HG03103 (cell line): ENCODE measurements at regions not wholly inside any gene's neighbourhood (a gene's known extent, or its start where the extent isn't known, plus 50 kb on each side); places are given as distances from the start of the nearest gene placed in this dataset.

Experiments
- ATAC-seq: cut with Tn5 transposase; IDR thresholded peaks from one replicate; pipeline ENCODE4 v1.9.1; 2021; ENCODE audit warnings: low read depth; ENCODE audit not compliant: unreplicated experiment

DNA sequence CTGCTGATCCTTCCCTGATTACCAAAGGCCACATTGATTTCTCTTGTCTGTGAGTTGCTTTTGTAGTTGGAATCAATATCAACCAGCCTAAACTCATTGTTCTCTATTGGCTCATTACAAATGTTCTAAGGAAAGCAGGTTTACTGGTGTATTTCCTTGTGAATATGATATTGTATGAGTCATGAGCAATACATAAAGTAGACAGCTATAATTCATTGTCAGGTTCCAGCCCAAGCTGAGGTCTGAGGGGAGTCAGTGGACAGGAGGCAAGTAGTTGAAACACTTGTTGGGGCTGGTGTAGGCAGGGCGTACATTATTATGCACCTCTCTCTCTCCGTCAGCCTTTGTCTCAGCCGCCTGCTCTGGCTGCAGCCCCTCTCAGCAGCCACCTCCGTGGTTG is 451.7 kb downstream of the IPMK start:
- no peak for ATAC-seq

DNA sequence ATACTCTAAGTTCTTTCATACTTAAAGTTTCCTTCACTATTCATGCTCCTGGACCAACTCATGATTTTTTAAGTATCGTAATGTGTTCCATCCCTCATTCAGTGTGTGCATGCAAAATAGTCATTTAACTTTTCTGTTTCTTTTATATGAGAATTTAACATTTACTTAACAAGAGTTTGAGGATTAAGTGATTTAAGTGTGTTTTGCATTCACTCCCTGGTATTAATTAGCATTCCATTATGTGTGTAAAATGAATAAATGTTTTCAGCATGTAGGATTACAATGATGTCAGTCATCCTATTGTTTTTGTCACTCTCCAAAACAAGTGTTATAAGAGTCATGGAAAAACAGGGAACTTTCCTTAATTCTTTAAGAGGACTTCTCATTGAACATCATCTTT is 457.7 kb downstream of the IPMK start:
- no peak for ATAC-seq

DNA sequence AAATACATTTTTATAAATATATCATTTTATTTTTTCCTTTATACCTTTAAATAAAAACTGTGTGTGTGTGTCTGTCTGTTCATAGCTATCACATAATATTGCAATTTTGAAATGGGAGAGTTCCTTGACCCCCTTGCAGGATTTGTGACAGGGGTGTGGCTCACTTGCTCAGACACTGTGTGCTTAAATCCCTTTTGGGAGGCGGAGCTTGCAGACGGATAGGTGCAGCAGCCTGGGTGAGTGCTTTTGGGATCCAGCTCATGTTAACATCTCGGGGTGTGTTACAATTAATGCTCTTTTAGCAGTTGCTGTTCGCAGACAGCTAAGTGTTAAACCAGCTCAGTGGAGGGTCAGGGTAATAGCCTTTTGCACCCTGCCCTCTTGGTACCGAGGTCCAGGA is 459.8 kb downstream of the IPMK start:
- ATAC-seq, result no peak

DNA sequence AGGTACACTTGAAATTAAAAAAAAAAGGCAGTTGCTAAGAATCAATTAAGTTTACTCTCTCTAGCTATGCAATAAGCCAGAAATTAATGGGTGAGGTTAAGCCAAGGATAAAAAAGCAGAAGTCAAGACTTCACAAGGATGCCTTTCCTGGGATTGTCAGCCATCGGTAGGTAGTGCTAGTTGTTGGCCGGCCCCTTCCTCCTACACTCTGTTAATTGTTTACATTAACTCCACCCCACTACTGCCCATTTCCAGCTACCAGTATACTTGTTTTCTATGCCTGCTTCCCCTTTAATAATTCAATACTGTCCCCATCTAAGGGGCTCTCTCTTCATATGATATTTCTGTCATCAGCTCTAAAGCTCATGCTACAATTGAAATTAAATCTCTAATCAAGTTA is 461.0 kb downstream of the IPMK start:
- no peak for ATAC-seq

DNA sequence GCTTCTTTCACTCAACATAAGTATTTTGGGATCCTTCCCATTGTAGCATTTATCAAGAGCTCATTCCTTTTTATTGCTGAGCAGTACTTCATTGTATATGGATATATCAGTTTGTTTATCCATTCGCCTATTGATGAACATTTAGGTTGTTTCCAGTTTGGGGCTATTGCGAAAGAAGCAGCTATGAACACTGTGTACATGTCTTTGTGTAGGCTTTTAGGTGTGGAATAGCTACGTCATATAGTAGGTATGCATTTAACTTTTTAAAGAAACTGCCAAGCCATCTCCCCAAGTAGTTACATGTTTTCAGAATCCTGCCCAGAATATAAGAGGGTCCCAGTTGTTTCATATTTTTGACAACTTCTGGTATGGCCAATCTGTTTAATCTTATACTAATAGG is 468.1 kb downstream of the IPMK start:
- no peak for ATAC-seq

DNA sequence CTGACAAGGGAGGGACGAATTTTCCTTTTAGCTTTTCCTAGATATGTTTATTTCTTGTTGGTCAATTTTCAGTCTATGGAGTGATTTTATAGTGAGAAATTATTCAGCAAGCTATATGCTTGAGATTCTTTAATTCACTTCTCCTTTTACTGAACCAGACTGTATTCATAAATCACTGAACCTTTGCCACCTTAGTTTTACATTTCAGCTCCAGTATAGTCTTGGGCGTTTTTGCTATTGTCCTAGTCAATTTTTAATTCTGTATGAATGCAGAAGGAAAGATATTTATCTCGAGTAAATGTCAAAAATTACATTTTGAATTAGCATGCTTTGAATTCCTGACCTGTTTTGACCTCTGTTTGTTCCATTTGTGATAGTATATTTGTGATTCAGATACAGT is 468.9 kb downstream of the IPMK start:
- ATAC-seq, result no peak

DNA sequence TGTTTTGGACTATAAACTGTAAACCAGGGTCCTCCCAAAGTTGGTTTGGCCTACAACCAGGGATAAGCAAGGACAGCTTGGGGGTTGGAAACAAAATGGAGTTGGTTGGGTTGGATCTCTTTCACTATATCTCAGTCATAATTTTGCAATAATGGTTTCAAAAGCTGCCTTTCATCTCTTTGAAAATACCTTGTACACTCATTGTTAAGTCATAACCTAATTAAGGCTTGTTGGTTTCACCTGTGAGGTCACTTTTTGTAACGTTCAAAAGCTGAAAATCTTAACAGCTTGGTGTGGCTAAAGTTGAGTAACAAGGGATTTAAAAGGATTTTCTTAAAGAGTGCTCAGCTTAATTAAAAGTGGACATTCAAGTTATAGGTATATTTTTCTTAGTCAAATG is 476.1 kb downstream of the IPMK start:
- ATAC-seq, result no peak

DNA sequence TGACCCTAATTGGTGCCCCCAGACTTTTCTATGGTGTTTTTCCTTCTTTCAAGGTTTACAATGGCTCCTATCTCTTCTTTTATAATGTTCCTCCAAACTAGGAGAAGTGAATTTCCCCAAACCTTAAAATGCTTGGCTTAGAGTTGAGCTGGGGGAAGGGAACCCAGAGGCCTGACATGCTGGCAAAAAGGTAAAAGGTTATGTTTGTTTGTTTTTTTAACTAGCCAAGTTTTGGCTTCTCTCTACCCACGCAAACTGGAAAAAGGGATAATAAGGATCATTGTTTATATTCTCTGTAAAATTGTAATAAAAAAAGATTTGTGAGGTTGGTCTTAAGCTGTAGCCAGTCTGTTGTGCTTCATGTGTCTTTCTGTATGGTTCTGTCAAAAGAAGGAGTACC is 477.0 kb downstream of the IPMK start:
- ATAC-seq, result no peak

DNA sequence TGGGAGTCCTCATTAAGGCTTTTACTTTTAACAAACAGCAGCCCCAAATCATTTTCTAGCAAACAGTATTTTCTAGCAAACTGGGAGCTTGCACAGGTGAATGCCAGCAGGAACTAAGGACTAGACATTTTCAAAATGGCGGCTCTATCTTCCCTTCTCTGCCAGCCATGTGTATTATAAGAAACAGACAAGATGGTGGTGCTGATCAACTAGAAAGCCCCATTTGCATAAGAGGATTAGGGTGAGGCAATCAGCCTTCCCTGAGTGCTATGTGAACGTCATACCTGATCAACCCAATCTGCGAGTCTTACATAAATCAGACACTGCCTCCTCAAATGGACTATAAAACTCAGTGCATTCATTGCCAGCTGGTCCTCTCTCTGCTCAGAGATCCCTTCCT is 479.6 kb downstream of the IPMK start:
- no peak for ATAC-seq

DNA sequence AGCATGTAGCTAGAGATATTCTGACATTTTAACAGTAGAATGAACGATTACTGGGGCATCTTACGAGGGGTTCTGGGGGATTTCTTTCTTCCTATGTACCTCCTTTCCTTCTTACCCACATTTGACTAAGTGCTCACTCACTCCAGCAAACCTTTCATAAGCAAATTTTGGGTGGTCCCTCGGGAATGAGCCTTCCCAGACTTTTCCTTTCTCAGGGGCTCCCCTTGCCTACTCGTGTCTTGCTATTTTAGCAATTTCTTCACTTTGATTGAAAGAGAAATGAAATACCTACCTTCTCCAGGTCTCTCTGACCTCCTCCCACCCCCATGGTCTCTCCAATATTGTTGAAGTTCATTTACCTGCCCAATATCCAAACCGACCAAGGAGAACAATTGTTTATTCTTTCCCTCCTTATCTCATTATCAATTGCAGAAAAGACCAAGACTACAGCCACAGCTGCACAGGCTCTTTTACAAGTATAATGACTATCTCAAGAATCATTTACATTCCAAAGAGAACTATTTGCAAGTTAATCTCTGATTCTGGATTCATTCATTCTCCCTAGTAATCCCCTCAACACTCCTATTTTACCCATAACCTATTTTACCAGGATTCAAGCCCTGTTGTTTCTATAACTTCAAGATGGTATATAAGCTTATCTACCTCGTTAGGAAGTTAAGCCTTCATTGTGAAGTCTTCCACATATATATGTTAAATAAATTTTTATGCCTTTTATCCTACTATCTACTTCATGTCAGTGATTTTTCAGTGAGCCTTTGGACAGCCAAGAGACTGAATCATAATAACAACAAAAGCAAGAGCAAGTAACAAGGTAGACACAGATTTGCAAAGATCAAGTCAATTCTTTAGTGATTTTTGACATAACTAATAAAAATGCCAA is 480.6 kb downstream of the IPMK start:
- ATAC-seq, result no peak

DNA sequence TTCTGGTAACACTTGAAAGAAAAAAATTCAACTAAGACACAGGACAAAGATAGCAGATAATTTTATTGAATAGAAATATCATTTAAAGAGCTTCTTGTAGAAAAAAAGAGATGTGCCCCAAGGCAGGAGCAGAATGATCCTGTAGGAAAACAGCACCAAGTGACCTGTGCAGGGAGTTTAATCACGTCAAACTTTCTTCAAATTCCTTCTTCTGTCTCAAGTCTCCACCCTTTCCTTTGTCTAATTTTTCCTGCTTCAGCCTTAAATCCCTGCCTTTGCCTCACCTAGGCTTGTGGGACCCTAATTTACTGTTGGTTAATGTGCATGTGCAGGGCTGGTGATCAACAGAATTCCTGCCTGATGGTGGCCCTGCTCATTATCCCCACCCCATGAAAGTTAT is 481.4 kb downstream of the IPMK start:
- ATAC-seq, result no peak

DNA sequence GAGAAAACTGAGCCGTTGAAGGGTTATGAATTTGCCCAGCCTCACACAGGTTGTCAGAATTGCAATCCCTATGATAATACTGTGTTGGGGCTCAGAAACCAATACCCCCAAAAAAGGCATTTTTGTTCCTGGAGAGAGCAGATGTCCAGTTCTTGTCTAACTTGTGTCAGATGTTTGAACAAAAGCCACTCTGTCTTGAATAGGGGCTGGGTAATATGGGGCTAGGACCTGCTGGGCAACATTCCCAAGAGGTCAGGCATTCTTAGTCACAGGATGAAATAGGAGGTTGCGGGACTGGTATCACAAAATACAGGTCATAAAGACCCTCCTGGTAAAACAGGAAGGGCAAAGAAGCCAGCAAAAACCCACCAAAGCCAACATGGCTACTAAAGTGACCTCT is 482.1 kb downstream of the IPMK start:
- no peak for ATAC-seq

DNA sequence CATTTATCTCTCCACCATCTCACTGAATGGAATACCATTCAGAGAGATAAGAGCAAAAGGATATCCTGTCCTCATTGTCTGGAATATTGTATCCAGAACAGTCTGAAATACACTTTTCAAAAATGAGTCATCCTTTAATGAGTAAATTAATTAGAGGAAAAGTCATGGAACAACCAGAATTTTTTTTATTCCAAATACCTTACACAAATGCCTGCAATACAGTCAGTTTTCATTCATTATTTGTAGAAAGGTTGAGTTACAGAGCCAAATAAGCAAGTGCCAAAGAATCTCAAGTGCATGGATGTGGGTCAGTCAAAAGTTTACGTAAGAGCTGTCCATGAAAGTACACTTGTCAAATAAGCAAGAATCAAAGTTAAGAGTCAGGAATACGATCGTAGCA is 482.6 kb downstream of the IPMK start:
- ATAC-seq, result no peak

DNA sequence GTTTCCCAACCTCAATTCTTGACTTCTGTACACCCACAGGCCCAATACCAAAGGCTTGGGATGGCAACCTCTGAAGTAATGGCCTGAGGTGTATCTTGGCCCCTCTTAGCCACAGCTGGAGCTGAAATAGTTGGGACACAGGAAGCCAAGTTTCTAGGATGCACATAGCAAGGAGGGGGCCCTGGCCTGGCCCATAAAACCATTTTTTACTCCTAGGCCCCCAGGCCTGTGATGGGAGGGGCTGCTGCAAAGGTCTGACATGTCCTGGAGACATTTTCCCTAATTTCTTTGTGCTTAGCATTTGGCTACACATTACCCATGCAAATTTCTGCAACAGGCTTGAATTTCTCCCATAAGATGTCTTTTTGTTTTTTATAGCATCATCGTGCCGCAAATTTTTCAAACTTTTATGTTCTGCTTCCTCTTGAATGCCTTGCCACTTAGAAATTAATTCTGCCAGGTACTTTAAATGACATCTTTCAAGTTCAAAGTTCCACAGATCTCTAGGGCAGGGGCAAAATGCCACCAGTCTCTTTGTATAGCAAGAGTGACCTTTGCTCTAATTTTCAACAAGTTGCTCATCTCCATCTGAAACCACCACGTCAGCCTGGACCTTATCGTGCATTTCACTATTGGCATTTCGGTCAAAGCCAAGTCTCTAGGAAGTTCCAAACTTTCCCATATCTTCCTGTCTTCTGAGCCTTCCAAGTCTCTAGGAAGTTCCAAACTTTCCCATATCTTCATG is 490.8 kb downstream of the IPMK start:
- no peak for ATAC-seq

DNA sequence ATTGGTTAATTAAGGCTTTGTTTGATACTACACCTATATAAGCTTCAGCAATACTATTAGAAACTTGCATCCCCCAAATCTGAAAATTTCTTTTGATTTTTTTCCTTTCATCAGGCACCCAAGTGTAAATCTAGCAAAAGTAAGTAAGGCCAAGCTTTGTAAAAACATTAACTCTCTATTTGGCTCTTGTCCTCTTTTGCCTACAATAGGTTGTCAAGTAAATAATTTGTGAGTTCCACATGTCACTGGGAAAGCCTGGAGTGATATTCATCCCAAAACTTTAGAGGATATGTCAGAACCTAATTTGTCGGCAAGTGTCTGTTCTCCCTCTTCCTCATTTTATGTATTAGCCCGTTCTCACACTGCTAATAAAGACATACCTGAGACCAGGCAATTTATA is 492.4 kb downstream of the IPMK start:
- ATAC-seq, result no peak

DNA sequence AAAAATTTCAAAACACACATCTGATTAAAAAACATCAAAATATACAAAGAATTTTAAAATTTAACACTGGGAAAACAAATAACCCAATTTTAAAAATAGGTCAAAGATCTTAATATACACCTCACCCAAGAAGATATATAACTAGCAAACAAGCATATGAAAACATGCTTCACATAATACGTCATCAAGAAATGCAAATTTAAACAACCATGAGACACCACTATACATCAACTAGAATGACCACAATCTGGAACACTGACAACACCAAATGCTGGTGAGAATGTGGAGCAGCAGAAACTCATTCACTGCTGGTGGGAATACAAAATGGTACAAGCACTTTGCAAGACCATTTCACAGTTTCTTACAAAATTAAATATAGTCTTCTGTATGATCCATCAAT is 498.4 kb downstream of the IPMK start:
- no peak for ATAC-seq

DNA sequence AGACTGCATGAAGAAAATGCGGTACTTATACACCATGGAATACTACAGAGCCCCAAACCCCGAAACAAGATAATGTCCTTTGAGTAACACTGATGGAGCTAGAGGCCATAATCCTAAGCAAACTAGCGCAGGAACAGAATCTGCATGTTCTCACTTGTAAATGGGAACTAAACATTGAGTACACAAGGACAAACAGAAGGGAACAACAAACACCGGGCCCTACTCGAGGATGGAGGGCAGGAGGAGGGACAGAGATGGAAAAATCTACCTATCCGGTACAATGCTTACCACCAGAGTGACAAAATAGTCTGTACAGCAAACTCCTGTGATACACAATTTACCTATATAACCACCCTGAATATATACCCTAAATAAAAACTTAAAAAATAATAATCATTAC is 507.9 kb downstream of the IPMK start:
- no peak for ATAC-seq

DNA sequence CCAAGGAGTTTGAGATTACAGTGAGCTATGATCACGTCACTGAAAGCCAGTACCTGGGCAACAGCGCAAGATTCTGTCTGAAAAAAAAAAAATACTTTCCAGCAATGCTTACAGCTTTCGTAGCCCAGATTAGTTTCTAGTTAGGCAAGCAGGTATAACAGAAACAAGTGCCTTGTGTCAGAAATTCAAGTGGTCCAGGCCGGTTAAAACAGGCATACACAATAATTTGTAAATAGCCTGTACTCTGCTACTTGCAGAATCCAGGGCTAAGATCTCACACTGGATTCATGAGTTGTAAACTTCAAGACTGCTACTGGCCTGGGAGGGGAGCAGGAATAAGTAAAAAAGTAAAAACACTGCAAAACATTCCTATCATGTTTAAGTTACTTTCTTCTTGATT is 512.9 kb downstream of the IPMK start:
- ATAC-seq, result no peak

DNA sequence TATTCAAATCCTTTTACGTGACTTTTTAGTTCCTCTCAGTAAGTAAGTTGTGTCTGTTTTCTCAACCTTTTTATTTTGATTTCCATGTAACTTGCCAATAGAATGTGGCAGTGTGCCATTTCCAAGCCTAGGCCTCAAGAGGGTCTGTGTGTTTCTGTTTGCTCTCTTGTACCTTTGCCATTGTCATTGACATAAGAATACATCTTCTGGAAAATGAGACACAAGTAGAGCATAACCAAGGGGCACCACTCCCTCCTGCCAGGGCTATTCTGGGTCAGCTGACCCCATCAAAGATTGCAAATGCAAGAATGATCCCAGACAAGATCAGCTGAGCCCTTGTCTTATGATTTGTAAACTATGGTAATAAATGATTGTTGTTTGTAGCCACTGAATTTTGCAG is 524.0 kb downstream of the IPMK start:
- ATAC-seq, result no peak

DNA sequence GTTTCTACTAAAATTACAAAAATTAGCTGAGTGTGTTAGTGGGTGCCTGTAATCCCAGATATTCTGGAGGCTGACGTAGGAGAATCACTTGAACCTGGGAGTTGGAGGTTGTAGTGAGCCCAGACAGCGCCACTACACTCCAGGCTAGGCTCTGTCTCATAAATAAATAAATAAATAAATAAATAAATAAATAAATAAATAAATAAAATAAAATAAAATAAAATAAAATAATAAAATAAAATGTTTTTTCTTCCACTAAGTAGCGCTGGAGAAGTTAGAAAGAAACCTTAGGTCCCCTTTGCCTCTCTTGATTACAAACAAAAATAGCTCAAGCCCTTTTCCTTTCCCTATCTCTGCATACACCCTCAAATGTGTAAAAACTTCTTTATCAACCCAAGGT is 525.9 kb downstream of the IPMK start:
- ATAC-seq, result no peak

DNA sequence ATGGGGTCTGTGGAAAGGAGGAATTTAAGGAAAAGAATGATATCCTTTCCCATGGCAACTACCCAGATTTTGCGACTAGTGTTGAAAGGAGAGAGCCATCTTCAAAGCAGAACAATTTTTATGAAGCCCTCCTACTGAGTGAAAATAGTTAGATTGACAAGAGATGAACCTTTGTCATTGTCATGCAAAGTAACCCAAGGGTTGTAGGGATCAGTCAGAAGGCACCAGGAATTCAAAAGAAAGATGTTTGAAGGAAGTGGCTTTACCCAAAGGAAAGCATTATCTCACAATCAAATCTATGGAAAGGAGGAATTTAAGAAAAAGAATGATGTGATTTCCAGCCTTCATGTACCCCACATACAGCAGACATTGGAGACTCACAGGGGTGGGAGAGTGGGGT is 544.4 kb downstream of the IPMK start:
- ATAC-seq, result no peak

DNA sequence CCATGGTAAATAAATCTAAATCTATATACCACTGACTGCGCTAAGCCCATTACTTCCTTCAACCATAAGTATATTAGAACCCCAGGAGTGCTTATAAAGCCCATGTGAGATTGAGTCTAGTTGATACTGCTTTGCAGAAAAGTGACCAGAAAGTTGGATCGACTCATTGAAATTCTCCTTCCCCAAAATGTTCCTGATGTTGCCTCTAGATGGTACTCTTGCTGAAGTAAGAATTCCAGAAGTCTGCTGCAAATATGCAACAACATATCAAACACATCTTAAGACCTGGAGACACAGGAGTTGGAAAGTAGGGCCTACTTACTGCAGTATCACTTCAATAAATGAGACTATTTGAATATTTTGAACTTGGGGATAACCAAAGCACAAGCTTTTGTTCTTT is 550.8 kb downstream of the IPMK start:
- no peak for ATAC-seq
